HG03469 (cell line): ENCODE measurements at regions not wholly inside any gene's neighbourhood (a gene's known extent, or its start where the extent isn't known, plus 50 kb on each side); places are given as distances from the start of the nearest gene placed in this dataset.

Source experiments
- ATAC-seq: cut with Tn5 transposase; IDR thresholded peaks from one replicate; pipeline ENCODE4 v1.9.1; 2021; ENCODE audit warnings: mild to moderate bottlenecking, moderate library complexity, moderate number of reproducible peaks; ENCODE audit not compliant: unreplicated experiment

DNA sequence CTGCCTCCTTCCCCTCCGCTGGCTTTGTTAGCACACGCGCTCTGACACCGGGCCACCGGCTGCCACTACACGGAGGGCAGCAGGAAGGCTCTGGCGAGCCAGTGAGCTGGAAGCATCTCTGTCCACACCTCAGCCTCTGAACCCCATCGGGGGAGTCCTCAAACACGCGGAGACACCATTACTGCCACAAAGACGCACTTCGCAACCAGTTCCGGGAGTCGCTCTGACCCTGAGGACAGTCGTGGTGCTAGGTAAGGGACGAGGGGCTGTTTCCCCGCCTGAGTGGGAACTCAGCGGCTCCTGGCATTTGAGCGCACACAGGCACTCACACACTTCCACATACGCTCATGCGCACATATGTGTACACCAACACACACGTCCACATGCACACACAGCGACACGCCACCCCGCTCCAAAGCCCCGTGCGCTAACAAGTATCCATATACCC, 160.0 kb downstream of the C9orf152 start:
- peak; percentile 15 for ATAC-seq

DNA sequence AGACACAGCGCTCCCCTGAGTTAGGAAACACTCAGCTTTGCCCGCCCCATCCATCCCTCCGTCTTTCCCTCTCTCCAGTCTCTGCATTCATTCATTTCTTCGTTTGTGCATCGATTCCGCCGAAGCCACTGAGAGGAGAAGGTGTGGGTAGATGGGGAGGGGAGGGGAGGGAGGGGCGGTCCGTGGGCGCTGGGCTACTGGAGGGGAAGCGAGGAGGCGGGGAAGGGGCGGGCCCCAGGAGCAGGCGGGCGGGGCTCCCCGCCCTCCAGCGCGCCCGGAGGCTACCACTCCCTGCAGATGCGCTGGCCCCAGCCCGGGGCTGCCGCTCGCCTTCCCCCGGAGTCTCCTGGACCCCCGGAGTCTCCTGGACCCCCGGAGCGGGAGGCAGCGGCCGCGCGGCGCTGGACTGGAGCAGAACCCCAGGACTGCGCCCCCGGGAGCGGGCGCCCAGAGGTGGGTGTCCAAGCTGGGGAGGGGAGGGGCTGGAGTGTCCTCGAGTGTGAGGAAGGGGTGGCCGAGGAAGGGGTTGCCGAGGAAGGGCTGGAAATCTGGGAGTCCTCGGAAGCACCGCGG, 159.5 kb downstream of the C9orf152 start:
- peak; percentile 60 for ATAC-seq

DNA sequence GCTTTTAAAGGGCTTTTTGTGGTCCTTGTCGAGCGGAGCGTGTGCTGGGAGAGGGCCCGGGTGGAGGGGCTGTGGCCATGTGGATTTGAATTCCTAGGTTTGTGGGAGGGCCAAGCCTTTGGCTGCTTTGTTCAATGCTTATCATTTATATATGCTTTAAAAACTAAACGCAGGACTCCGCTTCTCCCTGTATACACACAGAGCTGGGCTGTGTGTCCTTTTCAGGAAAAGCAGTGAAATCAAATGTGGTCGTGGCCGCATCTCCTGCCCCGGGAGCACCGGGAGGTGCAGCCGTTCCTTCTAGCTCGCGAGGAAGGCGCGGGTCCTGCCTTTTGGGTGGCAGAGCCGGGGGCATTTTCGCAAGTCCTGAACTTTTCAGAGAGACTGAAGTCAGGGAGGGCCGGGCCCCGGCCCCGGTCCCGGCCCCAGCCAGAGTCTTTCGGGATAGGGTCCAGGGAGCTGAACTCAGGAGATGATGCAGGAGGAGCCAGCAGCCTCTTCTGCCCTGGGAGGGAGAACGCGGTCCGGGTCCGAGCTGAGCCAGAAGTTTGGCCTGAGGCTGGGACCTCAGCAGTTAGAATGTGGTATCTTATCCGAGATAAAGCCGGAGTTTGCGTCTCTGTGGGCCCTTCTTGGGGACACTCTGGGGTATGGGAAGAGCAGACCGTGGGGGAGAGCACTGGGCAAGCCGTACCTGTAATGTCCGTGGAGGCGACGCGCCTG, 158.8 kb downstream of the C9orf152 start:
- ATAC-seq = no peak

DNA sequence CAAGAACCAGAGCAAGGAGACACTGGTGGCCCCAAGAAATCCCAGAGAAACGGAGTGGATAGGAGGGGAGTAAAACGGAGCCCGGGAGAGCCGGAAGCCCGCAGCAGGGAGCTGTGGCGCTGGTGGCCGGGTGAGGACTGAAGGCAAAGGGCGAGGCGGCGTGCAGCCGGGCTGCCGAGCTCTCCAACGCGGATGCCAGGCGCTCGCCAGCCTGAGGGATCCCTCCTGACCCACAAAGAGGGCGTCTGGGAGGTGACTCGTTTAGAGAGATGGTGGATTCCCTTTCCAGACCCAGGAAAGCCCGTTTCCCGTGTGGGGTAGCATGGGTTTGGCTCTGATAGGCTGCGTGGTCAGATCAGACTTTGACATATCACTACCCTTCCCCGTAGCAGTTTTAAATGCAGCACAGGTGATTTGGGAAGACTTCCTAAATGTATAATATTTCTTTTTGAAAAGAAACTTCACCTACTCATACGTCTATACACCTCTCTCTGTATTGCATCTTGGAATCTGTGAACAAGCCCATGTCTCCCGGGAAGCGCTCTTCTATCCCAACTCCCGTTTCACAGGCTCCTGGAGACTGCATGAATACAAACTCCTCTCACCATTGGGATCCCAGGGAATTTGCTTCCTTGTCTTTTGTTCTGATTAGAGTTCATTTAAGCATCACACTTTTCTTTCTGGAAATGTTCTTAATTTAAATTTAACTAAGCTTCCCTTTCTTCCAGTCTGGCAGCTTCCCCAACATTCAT, 158.1 kb downstream of the C9orf152 start:
- no peak for ATAC-seq

DNA sequence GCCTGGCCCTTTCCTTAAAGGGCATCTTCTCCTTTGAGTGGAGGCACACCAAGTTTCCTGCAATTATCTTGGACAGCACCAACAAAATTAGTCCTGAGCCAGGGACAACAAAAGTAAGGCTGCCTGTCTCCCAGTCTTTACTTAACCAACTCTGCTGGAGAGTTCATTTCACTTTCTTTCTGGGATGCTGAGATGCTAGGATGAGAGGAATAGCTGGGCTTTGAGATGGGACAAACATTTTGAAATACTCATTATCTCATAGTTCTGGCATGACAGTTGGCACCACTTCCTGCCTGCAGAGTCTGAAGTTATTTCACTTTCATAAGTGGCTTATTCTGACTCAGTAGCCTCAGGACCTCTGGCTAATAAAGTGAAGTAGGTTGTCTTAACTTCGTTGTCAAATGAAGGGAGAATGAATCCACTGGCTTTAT, 157.0 kb downstream of the C9orf152 start:
- ATAC-seq = peak; percentile 47

GRCh38 chr9:110056062-110056461, 151.9 kb downstream of the C9orf152 start:
- no peak for ATAC-seq

GRCh38 chr9:110058304-110058953, 149.5 kb downstream of the C9orf152 start:
- ATAC-seq = no peak

DNA sequence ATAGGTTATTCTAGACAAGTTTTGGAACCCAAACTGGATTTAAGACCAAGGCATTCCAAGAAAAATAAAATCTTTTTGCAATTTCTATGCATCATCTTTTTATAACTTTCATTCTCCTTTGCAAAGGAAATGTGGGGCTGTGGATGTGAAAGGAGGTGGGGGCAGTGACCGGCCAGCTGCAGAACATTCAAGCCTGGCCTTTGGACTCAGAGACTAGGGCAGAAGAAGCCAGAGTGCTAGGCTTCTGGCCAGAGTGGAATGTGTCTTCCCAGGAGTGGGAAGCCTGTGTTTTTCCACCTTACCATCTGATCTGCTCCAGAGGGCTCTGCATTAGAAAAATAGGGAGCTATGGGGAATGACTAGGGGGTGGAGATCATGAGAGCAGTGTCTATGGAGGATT, 148.5 kb downstream of the C9orf152 start:
- no peak for ATAC-seq

DNA sequence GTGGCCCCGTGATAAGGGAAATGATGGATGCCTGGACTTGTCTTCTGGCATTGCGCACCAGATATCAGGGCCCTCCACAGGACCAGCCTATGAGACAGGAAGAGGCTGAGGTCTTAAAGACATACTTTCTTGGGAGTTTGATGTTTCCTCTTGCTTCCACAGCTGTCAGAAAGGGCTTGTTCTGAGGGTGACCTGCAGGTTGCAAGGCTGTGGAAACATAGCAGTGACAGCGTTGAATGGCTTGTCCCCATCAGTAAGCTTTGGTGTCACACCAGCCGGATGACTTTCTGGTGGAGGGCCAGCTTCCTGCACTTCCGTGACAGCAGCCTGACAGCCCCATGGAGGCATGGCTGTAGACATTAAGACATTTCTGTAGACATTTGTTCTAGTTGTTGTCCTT, 143.2 kb downstream of the C9orf152 start:
- ATAC-seq = no peak

DNA sequence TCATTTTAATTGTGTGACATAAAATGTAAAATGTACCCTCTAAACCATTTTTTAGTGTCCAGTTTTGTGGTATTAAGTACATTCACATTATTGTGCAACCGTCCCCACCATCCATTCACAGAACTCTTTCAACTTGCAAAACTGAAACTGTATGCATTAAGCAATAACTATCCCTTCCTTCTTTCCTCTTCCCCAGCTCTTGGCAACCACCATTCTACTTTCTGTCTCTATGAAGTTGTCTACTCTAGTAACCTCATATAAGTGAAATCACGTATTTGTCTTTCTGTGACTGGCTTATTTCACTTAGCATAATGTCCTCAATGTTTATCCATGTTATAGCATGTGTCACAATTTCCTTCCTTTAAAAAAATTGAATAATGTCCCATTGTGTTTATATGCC, 142.4 kb downstream of the C9orf152 start:
- peak; percentile 61 for ATAC-seq

- ATAC-seq = no peak
Measured at GRCh38 chr9:110066929-110067716, 140.8 kb downstream of the C9orf152 start.

GRCh38 chr9:110068212-110068611, 139.7 kb downstream of the C9orf152 start:
- ATAC-seq = no peak

GRCh38 chr9:110069326-110070248, 138.4 kb downstream of the C9orf152 start:
- ATAC-seq = no peak

GRCh38 chr9:110072597-110073355, 135.2 kb downstream of the C9orf152 start:
- no peak for ATAC-seq

DNA sequence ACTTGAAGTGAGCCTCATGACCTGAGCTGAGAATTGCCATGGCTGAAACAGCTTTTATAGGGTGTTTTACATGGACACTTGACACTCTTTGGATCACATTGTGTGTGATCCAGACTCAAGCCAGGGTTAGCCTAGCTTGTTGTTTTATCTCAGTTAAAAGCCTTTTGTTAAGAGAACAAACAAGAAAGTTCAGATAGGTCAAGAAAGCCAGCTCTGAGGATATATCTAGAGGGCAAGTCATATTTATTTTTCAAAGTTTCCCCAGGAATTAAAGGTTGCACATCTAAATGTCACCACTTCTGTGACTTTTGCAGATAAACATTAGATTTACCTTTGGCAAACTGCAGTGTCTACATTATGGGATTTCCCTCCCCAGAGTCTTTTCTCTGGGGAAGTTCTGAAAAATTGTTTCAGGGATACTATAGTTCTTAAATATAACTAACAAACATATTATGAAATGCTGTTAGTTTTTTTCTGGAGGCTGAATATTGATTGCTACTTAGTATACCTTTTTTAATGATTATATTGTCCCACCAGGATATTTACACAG, 134.5 kb downstream of the C9orf152 start:
- ATAC-seq = no peak

DNA sequence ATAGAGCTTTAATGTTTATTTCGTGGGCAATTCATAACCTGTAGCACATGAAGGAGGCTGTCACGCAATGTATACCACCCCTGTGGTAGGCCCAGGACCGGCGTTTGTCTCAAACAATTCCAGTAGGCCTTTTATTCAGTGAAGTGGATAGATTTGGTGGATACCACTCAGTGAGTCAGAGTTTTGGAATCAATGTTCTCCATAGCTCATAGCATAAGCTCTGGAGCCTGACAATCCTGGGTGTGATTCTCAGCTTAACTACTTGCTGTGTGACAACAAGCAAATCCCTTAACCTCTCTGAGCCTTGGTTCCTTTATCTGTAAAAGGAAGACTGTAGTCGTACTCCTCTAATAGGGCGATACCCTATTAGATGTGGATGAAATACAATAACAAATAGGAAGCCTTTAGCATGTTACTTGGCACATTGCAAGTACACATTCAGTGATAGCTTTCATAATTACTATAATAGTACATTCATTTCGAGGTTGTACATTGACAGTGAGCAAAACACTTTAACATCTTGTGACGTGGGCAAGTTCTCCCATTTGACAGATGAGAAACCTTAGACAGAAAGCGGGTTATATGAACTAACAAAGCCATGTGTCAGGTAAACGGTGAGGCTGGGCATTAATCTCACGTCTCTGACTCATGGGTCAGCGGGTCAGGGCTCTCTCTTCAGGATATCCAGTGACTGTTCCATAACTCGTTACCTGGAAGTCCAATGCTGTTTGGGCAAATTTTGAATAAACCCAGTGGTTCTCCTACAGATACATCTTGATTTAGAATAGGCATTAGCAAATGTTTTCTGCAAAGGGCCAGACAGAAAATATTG, 130.8 kb downstream of the C9orf152 start:
- no peak for ATAC-seq

GRCh38 chr9:110077925-110078324, 130.0 kb downstream of the C9orf152 start:
- no peak for ATAC-seq

- ATAC-seq = no peak
Measured at GRCh38 chr9:110078604-110079003, 129.4 kb downstream of the C9orf152 start.
